ENCODE measurements at regions not wholly inside any gene's neighbourhood (a gene's known extent, or its start where the extent isn't known, plus 50 kb on each side); places are given as distances from the start of the nearest gene placed in this dataset.

GRCh38 chr9:28215536-28216299, 642.4 kb upstream of the C9orf72 start:
- no peaks in the 10 kb centered on the region for H3K4me1 ChIP-seq

GRCh38 chr9:28232686-28233085, 659.4 kb upstream of the C9orf72 start:
- no peak overlapping the region for H3K4me3 ChIP-seq
- H3K36me3 ChIP-seq = no peaks in the 10 kb centered on the region
- H3K9me3 ChIP-seq (replicated peaks) = peaks cover 17% of the 10 kb centered on the region
- no peak for DNase-seq
- intact Hi-C loops (cut with micrococcal nuclease) = no loop called here
- H3K27me3 ChIP-seq (ENCODE audit: low read depth) = no peaks in the 10 kb centered on the region
- H3K27ac ChIP-seq (replicated peaks) = no peak overlapping the region
- no peaks in the 10 kb centered on the region for H3K4me1 ChIP-seq
- no peak for TF ChIP-seq CTCF (IDR thresholded peaks at IDR 0.05; ENCODE audit: borderline replicate concordance)

More at GRCh38 chr9:28215536-28216299, 642.4 kb upstream of the C9orf72 start:
- intact Hi-C loops (cut with micrococcal nuclease) = no loop called here
- Histone ChIP-seq H3K36me3 (no peaks in the 10 kb centered on the region), H3K4me3 (no peak overlapping the region), H3K9me3 (replicated peaks) (no peaks in the 10 kb centered on the region), H3K27me3 (ENCODE audit: low read depth) (no peaks in the 10 kb centered on the region), H3K27ac (replicated peaks) (no peak overlapping the region)
- DNase-seq = no peak
- TF ChIP-seq CTCF (IDR thresholded peaks at IDR 0.05; ENCODE audit: borderline replicate concordance) = no peak

- no peak for TF ChIP-seq CTCF (IDR thresholded peaks at IDR 0.05; ENCODE audit: borderline replicate concordance)
- Histone ChIP-seq H3K27me3 (ENCODE audit: low read depth) (no peaks in the 10 kb centered on the region), H3K27ac (replicated peaks) (no peak overlapping the region), H3K9me3 (replicated peaks) (peaks cover 32% of the 10 kb centered on the region), H3K36me3 (no peaks in the 10 kb centered on the region), H3K4me1 (no peaks in the 10 kb centered on the region), H3K4me3 (no peak overlapping the region)
- intact Hi-C loops (cut with micrococcal nuclease) = no loop called here
- no peak for DNase-seq
Measured at GRCh38 chr9:28234133-28234893, 661.0 kb upstream of the C9orf72 start.

GRCh38 chr9:28234894-28235277, 661.6 kb upstream of the C9orf72 start:
- Histone ChIP-seq H3K4me1 (no peaks in the 10 kb centered on the region), H3K4me3 (no peak overlapping the region), H3K27me3 (ENCODE audit: low read depth) (no peaks in the 10 kb centered on the region), H3K36me3 (no peaks in the 10 kb centered on the region), H3K27ac (replicated peaks) (no peak overlapping the region), H3K9me3 (replicated peaks) (peaks cover 37% of the 10 kb centered on the region)
- no peak for DNase-seq
- intact Hi-C loops (cut with micrococcal nuclease) = no loop called here
- TF ChIP-seq CTCF (IDR thresholded peaks at IDR 0.05; ENCODE audit: borderline replicate concordance) = no peak

GRCh38 chr9:28249424-28249823, 676.1 kb upstream of the C9orf72 start:
- H3K4me1 ChIP-seq = no peaks in the 10 kb centered on the region
- H3K27ac ChIP-seq (replicated peaks) = no peak overlapping the region
- intact Hi-C loops (cut with micrococcal nuclease) = no loop called here
- H3K9me3 ChIP-seq (replicated peaks) = peaks cover 32% of the 10 kb centered on the region
- TF ChIP-seq CTCF (IDR thresholded peaks at IDR 0.05; ENCODE audit: borderline replicate concordance) = no peak
- H3K4me3 ChIP-seq = no peak overlapping the region
- DNase-seq = no peak
- no peaks in the 10 kb centered on the region for H3K36me3 ChIP-seq
- no peaks in the 10 kb centered on the region for H3K27me3 ChIP-seq (ENCODE audit: low read depth)

Measured in left ventricle myocardium inferior (tissue), 1 donor.